Peyer's patch (tissue), 4 donors: ENCODE measurements at regions not wholly inside any gene's neighbourhood (a gene's known extent, or its start where the extent isn't known, plus 50 kb on each side); places are given as distances from the start of the nearest gene placed in this dataset.

Source experiments
- CTCF ChIP-seq, 6 experiments: fragments of 450-650 bp in 4 of 6; fragments of 200-600 bp in 2 of 6; sonication (generic) in 1 of 6; IDR thresholded peaks; one replicate each; pipeline ENCODE4 v1.5.1; 2017 to 2019; ENCODE audit warnings: antibody characterized with exemption in 6 of 6, mild to moderate bottlenecking in 3 of 6, moderate library complexity in 1 of 6
- POLR2A ChIP-seq, 2 donors: fragments of 450-650 bp; IDR thresholded peaks; one replicate each; pipeline ENCODE4 v1.5.1; 2017; ENCODE audit warnings: antibody characterized with exemption in 2 of 2, mild to moderate bottlenecking in 2 of 2, moderate library complexity in 2 of 2

- TF ChIP-seq CTCF (IDR thresholded peaks at IDR 0.05): no peak
- TF ChIP-seq POLR2A (IDR thresholded peaks at IDR 0.05): no peak
Measured at GRCh38 chr13:47249266-47249665, 352.4 kb upstream of the HTR2A start.
